GM12872 (cell line): ENCODE measurements at regions not wholly inside any gene's neighbourhood (a gene's known extent, or its start where the extent isn't known, plus 50 kb on each side); places are given as distances from the start of the nearest gene placed in this dataset.

Experiments used
- TF ChIP-seq, protein P1 (sequence below): IDR thresholded peaks from 3 replicates; pipeline ENCODE4 v1.5.1; 2011; ENCODE audit warnings: low read depth, mild to moderate bottlenecking, low read length, moderate library complexity; ENCODE audit not compliant: insufficient read depth

DNA sequence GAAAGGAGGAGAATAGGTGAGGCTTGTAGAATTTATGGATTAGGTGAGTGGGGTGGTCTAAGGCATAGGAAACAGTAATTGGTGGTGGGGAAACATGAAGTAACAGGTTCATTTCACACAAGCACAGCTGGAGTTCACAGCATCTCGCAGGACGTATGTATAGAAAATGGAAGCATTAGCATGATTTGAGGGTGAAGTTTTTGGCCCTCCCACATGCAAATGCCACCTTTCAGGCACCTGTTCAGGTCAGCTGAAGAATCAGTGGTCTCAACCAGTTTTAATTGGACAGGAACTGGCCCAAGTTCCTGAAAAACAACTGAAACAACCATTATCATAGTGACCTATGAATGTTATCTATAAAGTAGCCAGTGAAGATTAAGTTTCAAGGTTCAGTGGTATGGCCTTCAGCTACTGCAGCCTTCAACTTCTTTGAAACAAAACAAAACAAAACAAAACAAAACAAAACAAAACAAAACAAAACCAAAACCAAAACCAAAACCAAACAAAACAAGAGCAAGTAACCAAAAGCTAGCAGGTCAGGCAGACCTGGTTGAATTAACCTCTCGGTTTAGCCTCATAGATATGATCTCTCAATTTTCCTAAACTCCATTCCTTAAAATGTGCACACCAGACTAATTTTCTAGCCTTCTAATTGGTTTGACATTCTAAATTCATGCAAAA lies 102.1 kb upstream of the SPHKAP start:
- TF ChIP-seq, protein P1, sequence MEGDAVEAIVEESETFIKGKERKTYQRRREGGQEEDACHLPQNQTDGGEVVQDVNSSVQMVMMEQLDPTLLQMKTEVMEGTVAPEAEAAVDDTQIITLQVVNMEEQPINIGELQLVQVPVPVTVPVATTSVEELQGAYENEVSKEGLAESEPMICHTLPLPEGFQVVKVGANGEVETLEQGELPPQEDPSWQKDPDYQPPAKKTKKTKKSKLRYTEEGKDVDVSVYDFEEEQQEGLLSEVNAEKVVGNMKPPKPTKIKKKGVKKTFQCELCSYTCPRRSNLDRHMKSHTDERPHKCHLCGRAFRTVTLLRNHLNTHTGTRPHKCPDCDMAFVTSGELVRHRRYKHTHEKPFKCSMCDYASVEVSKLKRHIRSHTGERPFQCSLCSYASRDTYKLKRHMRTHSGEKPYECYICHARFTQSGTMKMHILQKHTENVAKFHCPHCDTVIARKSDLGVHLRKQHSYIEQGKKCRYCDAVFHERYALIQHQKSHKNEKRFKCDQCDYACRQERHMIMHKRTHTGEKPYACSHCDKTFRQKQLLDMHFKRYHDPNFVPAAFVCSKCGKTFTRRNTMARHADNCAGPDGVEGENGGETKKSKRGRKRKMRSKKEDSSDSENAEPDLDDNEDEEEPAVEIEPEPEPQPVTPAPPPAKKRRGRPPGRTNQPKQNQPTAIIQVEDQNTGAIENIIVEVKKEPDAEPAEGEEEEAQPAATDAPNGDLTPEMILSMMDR = no peak

- TF ChIP-seq, protein P1 = no peak
Observed at GRCh38 chr2:228282376-228282775, 100.9 kb upstream of the SPHKAP start.

DNA sequence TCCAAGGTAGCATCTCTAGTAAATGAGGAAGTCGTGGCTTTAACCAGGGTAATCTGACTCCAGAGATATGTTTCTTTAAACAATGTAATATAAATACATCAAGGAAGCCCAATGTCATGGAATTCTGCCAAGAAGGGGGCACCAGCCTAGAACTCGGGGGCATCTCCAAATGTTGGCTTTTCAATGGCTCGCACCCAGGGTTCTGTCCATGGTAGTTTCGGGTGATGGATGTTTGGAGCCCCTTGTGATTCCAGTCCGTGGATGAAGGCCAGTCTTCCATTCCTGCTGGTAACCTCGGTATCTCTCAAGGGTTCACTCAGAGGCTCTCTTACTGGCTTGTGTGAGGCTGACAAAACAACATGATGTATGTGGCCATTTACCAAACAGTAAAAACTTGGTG lies 91.7 kb upstream of the SPHKAP start:
- TF ChIP-seq, protein P1 = no peak

DNA sequence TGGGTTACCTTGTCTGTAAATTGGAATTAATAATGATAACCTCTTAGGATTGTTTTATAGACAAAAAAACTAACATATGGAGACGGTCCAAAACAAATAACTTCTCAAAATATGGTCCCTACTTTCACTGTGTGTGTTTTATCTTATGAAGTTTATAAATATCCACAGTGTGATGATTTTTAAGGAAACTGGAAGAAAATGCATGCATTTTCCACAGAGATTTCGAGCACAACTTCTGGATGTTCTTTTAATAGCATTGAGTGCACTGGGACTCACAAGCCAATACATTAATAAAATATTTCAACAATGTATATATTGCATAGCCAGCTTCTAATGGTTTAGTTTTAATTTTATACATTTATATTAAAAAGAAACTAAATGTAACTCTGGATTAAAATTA lies 87.9 kb upstream of the SPHKAP start:
- TF ChIP-seq, protein P1 = no peak

GRCh38 chr2:228268756-228269155 lies 87.3 kb upstream of the SPHKAP start:
- TF ChIP-seq, protein P1 = no peak

GRCh38 chr2:228268301-228268700 lies 86.8 kb upstream of the SPHKAP start:
- TF ChIP-seq, protein P1 = no peak

GRCh38 chr2:228263156-228263555 lies 81.7 kb upstream of the SPHKAP start:
- TF ChIP-seq, protein P1 = no peak
